DMS 273 (cell line): ENCODE measurements at regions not wholly inside any gene's neighbourhood (a gene's known extent, or its start where the extent isn't known, plus 50 kb on each side); places are given as distances from the start of the nearest gene placed in this dataset.
"Not testable (repeated sequence)": the region's sequence is repeated elsewhere in the genome, so short reads cannot be mapped to it uniquely, and the experiment has no call there.

Experiments used
- DNase-seq: peaks from one replicate; lab custom pipeline; 2025; ENCODE audit not compliant: unreplicated experiment; lab: John Stamatoyannopoulos, UW

- DNase-seq = no peak
Observed at GRCh38 chr10:9010093-9010492, 955.6 kb downstream of the GATA3 start.

DNA sequence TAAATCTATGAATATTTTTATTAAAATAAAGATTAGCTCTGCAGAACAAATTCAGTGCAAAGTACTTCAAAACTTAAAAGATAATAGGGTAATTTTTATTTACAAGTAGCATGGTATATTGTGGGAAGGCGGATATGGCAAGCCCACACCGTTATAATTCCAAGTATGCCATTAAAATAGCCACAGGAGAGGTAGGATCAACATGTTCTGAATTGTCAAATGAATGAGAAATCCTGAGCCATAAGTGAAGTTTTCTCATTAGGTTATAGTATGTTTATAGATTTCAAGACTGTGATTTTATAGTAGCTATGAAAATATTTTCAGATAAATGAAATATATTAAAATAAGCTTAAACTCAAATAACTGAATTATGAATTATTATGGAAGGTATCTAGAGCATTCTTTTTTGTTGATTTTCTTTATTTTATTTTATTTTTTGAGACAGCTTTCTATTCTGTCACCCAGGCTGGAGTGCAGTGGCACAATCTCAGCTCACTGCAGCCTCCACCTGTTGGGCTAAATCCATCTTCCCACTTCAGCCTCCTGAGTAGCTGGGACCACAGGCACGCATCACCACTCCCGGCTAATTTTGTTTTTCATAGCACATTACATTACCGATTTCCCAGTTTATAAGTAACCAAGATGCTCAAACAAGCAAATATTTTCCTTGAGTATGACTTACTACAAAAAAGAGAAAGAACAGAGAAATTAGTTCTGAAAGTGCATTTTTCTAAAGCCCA, 956.6 kb downstream of the GATA3 start:
- DNase-seq = no peak

GRCh38 chr10:9012312-9012711, 957.8 kb downstream of the GATA3 start:
- no peak for DNase-seq

GRCh38 chr10:9015005-9015404, 960.5 kb downstream of the GATA3 start:
- DNase-seq = no peak

DNA sequence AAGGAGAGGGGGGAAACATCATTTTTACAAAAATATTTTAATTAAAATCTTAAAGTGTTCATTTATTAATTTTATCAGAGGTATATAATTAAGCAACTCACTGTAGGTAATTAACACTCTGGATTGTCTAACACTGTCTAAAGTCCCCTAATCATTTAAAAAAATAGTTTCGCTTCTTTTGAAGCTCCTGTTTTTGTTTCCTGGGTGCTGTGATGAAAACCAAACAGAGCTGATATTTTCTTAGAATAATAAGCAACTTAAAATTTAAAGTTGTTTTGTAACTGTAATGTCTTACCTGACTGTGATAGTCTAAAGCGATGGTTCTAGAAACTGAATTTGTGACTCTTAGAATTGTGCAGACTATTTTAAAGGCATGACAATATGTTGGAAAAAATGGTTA, 961.0 kb downstream of the GATA3 start:
- DNase-seq = no peak

DNA sequence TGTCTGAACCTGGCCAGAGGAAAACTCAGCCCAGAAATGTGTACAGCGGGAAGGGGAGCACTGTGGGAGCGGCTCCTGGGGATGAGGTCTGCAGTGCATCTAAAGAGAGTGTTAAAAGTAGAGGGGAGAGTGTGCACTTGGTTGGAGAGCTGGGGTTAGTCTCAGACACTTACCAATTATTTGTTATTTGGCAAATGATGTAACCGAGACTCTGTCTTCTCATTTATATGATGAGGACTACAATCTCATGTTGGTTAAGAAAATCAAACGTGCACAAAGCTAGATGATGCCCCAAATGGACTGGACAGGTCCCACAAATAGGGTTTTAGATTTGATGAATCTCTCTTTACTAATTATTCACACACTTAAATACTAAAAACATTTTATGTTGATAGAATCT, 962.4 kb downstream of the GATA3 start:
- DNase-seq = no peak

- no peak for DNase-seq
Observed at GRCh38 chr10:9018195-9019173, 964.0 kb downstream of the GATA3 start.

GRCh38 chr10:9023206-9023605, 968.7 kb downstream of the GATA3 start:
- DNase-seq = no peak

DNA sequence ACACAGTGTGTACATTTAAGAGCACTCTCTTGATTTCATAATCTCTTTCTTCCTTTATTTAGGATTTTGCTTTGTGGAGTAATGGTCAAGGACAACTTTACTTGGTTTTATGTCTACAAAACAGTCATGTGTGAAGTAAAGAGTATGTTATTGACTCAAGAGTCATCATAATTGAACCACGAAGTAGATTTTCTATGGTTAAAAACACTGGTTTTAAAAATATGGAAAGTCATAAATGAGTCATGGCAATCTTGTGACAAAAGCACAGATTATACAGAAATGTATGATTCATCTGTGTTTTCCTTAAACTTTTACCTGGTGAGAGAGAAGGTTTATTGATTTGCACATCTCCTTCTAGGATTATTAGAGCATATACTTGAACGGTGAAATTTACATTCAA, 969.7 kb downstream of the GATA3 start:
- no peak for DNase-seq

- DNase-seq = no peak
Observed at GRCh38 chr10:9028231-9028630, 973.7 kb downstream of the GATA3 start.

GRCh38 chr10:9035355-9035754, 980.9 kb downstream of the GATA3 start:
- DNase-seq = no peak

- no peak for DNase-seq
Observed at GRCh38 chr10:9036711-9037204, 982.3 kb downstream of the GATA3 start.

GRCh38 chr10:9038146-9038714, 983.7 kb downstream of the GATA3 start:
- peak; percentile 0 for DNase-seq

GRCh38 chr10:9043466-9043865, 989.0 kb downstream of the GATA3 start:
- DNase-seq = no peak

DNA sequence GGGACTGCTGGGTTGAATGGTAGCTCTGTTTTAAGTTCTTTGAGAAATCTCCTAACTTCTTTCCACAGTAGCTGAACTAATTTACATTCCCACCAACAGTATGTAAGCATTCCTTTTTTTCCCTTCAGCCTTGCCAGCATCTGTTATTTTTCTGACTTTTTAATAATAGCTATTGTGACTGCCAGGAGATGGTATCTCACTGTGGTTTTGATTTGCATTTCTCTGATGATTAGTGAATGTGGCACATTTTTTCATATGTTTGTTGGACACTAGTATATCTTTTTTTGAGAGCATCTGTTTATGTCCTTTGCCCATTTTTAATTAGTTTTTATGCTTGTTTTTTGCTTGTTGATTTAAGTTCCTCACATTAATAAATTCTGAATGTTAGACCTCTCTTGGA, 990.8 kb downstream of the GATA3 start:
- DNase-seq = no peak

GRCh38 chr10:9051328-9051974, 997.0 kb downstream of the GATA3 start:
- no peak for DNase-seq

GRCh38 chr10:9052767-9053166, 998.3 kb downstream of the GATA3 start:
- DNase-seq = no peak

GRCh38 chr10:9056521-9056920, 1002.0 kb downstream of the GATA3 start:
- no peak for DNase-seq

GRCh38 chr10:9057293-9057692, 1002.8 kb downstream of the GATA3 start:
- DNase-seq = not testable (repeated sequence)

- DNase-seq = no peak
Observed at GRCh38 chr10:9060314-9060713, 1005.8 kb downstream of the GATA3 start.

GRCh38 chr10:9061871-9062270, 1007.4 kb downstream of the GATA3 start:
- DNase-seq = no peak
